ENCODE measurements at regions not wholly inside any gene's neighbourhood (a gene's known extent, or its start where the extent isn't known, plus 50 kb on each side); places are given as distances from the start of the nearest gene placed in this dataset.
"Not testable (repeated sequence)": the region's sequence is repeated elsewhere in the genome, so short reads cannot be mapped to it uniquely, and the experiment has no call there.

- Histone ChIP-seq H3K36me3 (replicated peaks) (no peaks in the 10 kb centered on the region), H3K9me3 (no peaks in the 10 kb centered on the region), H3K4me3 (no peak overlapping the region), H3K27me3 (ENCODE audit: low read depth) (no peaks in the 10 kb centered on the region), H3K4me1 (no peaks in the 10 kb centered on the region)
- in situ Hi-C loops (cut with MboI; ENCODE audit: low sequenced_read_pairs): no loop called here
- no peak for DNase-seq (ENCODE audit: low spot score in 2 of 2)
Observed at GRCh38 chr11:82398300-82398815, 335.3 kb downstream of the FAM181B start.

GRCh38 chr11:82396639-82397038 is 337.0 kb downstream of the FAM181B start:
- in situ Hi-C loops (cut with MboI; ENCODE audit: low sequenced_read_pairs): not testable (repeated sequence)

GRCh38 chr11:82384308-82384707 is 349.4 kb downstream of the FAM181B start:
- no peak for DNase-seq (ENCODE audit: low spot score in 2 of 2)
- Histone ChIP-seq H3K27me3 (ENCODE audit: low read depth) (no peaks in the 10 kb centered on the region), H3K36me3 (replicated peaks) (no peaks in the 10 kb centered on the region), H3K4me1 (no peaks in the 10 kb centered on the region), H3K9me3 (no peaks in the 10 kb centered on the region), H3K4me3 (no peak overlapping the region)
- in situ Hi-C loops (cut with MboI; ENCODE audit: low sequenced_read_pairs): no loop called here

More at GRCh38 chr11:82396639-82397038, 337.0 kb downstream of the FAM181B start:
- not testable (repeated sequence) for H3K4me1 ChIP-seq; H3K36me3 ChIP-seq (replicated peaks); H3K27me3 ChIP-seq (ENCODE audit: low read depth); DNase-seq (ENCODE audit: low spot score in 2 of 2); H3K9me3 ChIP-seq; H3K4me3 ChIP-seq

GRCh38 chr11:82373781-82374542 is 359.7 kb downstream of the FAM181B start:
- Histone ChIP-seq H3K36me3 (replicated peaks) (no peaks in the 10 kb centered on the region), H3K9me3 (no peaks in the 10 kb centered on the region), H3K4me1 (no peaks in the 10 kb centered on the region), H3K27me3 (ENCODE audit: low read depth) (no peaks in the 10 kb centered on the region), H3K4me3 (no peak overlapping the region)
- no peak for DNase-seq (ENCODE audit: low spot score in 2 of 2)
- in situ Hi-C loops (cut with MboI; ENCODE audit: low sequenced_read_pairs): no loop called here

GRCh38 chr11:82365351-82365750 is 368.3 kb downstream of the FAM181B start:
- in situ Hi-C loops (cut with MboI; ENCODE audit: low sequenced_read_pairs): no loop called here
- DNase-seq (ENCODE audit: low spot score in 2 of 2): no peak

DNA sequence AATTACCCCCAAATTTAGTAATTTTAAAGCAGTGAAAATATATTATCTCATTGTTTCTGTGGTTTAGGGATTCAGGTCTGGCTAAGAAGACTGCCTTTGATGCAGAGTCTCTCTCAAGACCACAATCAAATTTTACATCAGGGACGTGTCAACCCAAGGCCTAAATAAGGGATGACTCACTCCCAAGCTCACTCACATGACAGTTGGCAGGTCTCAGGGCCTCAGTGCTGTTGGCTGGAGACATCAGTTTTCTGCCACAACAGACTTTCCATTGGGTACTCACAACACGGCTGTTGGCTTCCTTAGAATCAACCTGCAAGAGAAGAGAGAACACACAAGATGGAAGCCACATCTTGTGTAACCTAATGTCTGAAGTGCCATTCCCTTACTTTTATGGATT is 377.3 kb downstream of the FAM181B start:
- H3K36me3 ChIP-seq (replicated peaks): no peaks in the 10 kb centered on the region
- H3K4me1 ChIP-seq: no peaks in the 10 kb centered on the region
- no peaks in the 10 kb centered on the region for H3K27me3 ChIP-seq (ENCODE audit: low read depth)
- no peaks in the 10 kb centered on the region for H3K9me3 ChIP-seq
- DNase-seq (ENCODE audit: low spot score in 2 of 2): no peak
- in situ Hi-C loops (cut with MboI; ENCODE audit: low sequenced_read_pairs): no loop called here
- H3K4me3 ChIP-seq: no peak overlapping the region

More at GRCh38 chr11:82365351-82365750, 368.3 kb downstream of the FAM181B start:
- Histone ChIP-seq H3K27me3 (ENCODE audit: low read depth) (peaks cover 3% of the 10 kb centered on the region; the same call in 1 of the 2 replicates), H3K36me3 (replicated peaks) (no peaks in the 10 kb centered on the region), H3K4me1 (no peaks in the 10 kb centered on the region), H3K4me3 (no peak overlapping the region), H3K9me3 (no peaks in the 10 kb centered on the region)

DNA sequence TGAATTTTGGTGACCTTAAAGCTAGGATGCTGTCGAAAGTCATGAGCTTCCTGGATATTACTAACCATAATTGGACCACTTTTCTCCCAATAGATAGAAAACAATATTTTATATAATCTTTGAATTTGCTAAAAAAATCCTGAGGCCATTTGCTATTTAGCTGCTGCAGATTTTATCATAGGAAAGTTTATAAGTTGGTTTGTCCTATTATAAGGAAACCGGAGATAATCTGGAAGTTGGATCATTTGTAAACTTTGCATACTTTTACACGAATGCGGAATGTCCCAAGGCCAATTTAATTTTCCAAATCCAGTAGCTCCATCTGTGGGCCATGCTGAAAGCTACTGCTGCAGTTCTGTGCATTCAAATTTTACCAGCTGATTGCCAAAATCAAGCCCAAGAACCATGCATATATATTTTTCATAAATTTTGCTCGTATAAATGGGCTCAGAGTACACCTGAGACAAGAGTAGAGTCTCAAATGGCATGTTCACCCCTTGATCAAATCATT is 378.3 kb downstream of the FAM181B start:
- H3K9me3 ChIP-seq: no peaks in the 10 kb centered on the region
- DNase-seq (ENCODE audit: low spot score in 2 of 2): no peak
- H3K4me3 ChIP-seq: no peak overlapping the region
- no peaks in the 10 kb centered on the region for H3K36me3 ChIP-seq (replicated peaks)
- H3K4me1 ChIP-seq: no peaks in the 10 kb centered on the region
- in situ Hi-C loops (cut with MboI; ENCODE audit: low sequenced_read_pairs): no loop called here
- no peaks in the 10 kb centered on the region for H3K27me3 ChIP-seq (ENCODE audit: low read depth)

DNA sequence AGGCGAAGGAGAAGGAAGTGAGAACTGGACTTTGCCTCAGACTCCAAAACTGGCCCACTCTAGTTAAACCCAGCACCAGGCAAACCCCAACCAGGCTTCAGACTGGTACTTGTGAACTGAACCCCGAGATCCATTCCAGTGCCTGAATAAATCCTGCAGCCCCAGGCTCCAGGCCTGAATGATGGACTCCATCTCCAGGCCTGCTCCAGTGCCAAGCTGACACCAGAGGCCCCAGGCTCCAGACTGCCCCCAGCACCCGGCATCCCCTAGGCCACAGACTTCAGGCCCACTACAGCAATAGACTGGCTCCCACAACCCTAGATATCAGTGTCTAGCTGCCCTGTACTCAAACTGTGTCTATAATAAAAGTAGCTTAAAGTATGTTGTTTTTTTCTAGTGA is 406.8 kb downstream of the FAM181B start:
- in situ Hi-C loops (cut with MboI; ENCODE audit: low sequenced_read_pairs): no loop called here
- DNase-seq (ENCODE audit: low spot score in 2 of 2): no peak

GRCh38 chr11:82321206-82321605 is 412.5 kb downstream of the FAM181B start:
- H3K4me3 ChIP-seq: no peak overlapping the region
- H3K27me3 ChIP-seq (ENCODE audit: low read depth): no peaks in the 10 kb centered on the region
- no peaks in the 10 kb centered on the region for H3K4me1 ChIP-seq
- no peak for DNase-seq (ENCODE audit: low spot score in 2 of 2)
- no peaks in the 10 kb centered on the region for H3K9me3 ChIP-seq
- in situ Hi-C loops (cut with MboI; ENCODE audit: low sequenced_read_pairs): loop anchor here (25.0 kb wide), 1 partner anchor 366 kb away; no protein-coding TSS in a partner anchor
- no peaks in the 10 kb centered on the region for H3K36me3 ChIP-seq (replicated peaks)

More for the DNA sequence above, 406.8 kb downstream of the FAM181B start:
- H3K4me1 ChIP-seq: no peaks in the 10 kb centered on the region
- no peaks in the 10 kb centered on the region for H3K36me3 ChIP-seq (replicated peaks)
- H3K4me3 ChIP-seq: no peak overlapping the region
- no peaks in the 10 kb centered on the region; the same call in 1 of the 2 replicates for H3K27me3 ChIP-seq (ENCODE audit: low read depth)
- no peaks in the 10 kb centered on the region for H3K9me3 ChIP-seq

GRCh38 chr11:82315093-82315492 is 418.6 kb downstream of the FAM181B start:
- Histone ChIP-seq H3K9me3 (no peaks in the 10 kb centered on the region), H3K4me1 (no peaks in the 10 kb centered on the region), H3K36me3 (replicated peaks) (no peaks in the 10 kb centered on the region), H3K4me3 (no peak overlapping the region), H3K27me3 (ENCODE audit: low read depth) (no peaks in the 10 kb centered on the region)
- DNase-seq (ENCODE audit: low spot score in 2 of 2): peak; percentile 4 to 48
- in situ Hi-C loops (cut with MboI; ENCODE audit: low sequenced_read_pairs): loop anchor here (25.0 kb wide), 1 partner anchor 372 kb away; no protein-coding TSS in a partner anchor

- Histone ChIP-seq H3K27me3 (ENCODE audit: low read depth) (0 out of 2 replicates have a peak, but pooled peaks cover 2% of the 10 kb centered on the region), H3K4me3 (no peak overlapping the region), H3K36me3 (replicated peaks) (no peaks in the 10 kb centered on the region), H3K4me1 (no peaks in the 10 kb centered on the region), H3K9me3 (no peaks in the 10 kb centered on the region)
- no peak for DNase-seq (ENCODE audit: low spot score in 2 of 2)
- in situ Hi-C loops (cut with MboI; ENCODE audit: low sequenced_read_pairs): loop anchor here (25.0 kb wide), 1 partner anchor 378 kb away; no protein-coding TSS in a partner anchor
Observed at GRCh38 chr11:82308979-82309378, 424.7 kb downstream of the FAM181B start.

GRCh38 chr11:82305123-82305522 is 428.5 kb downstream of the FAM181B start:
- Histone ChIP-seq H3K4me3 (no peak overlapping the region), H3K4me1 (no peaks in the 10 kb centered on the region), H3K27me3 (ENCODE audit: low read depth) (0 out of 2 replicates have a peak, but pooled peaks cover 2% of the 10 kb centered on the region), H3K9me3 (no peaks in the 10 kb centered on the region), H3K36me3 (replicated peaks) (no peaks in the 10 kb centered on the region)
- no peak for DNase-seq (ENCODE audit: low spot score in 2 of 2)
- in situ Hi-C loops (cut with MboI; ENCODE audit: low sequenced_read_pairs): loop anchor here (25.0 kb wide), 1 partner anchor 382 kb away; no protein-coding TSS in a partner anchor

DNA sequence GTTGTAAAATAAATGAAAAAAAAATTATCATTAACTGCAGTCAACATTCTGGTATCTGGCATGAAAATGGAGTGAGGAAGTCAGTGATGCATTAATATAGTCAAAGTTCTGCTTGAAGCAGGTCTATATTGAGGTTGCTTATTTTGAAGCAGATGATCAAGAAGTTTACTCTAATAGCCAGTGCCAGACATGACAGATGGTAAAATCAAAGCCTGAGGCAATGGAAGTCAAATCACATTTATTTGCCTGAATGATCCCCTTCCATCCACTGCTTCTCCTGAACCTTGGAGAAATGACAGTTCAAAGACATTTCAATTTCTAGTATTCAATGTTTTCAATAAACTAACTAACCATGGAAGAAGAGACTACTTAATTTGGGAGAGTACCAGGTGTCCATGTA is 430.0 kb downstream of the FAM181B start:
- H3K4me1 ChIP-seq: no peaks in the 10 kb centered on the region
- DNase-seq (ENCODE audit: low spot score in 2 of 2): no peak
- H3K27me3 ChIP-seq (ENCODE audit: low read depth): 0 out of 2 replicates have a peak, but pooled peaks cover 2% of the 10 kb centered on the region
- H3K36me3 ChIP-seq (replicated peaks): no peaks in the 10 kb centered on the region
- H3K4me3 ChIP-seq: no peak overlapping the region
- no peaks in the 10 kb centered on the region for H3K9me3 ChIP-seq
- in situ Hi-C loops (cut with MboI; ENCODE audit: low sequenced_read_pairs): loop anchor here (25.0 kb wide), 1 partner anchor 384 kb away; no protein-coding TSS in a partner anchor

GRCh38 chr11:82288471-82288870 is 445.2 kb downstream of the FAM181B start:
- DNase-seq (ENCODE audit: low spot score in 2 of 2): no peak
- Histone ChIP-seq H3K36me3 (replicated peaks) (no peaks in the 10 kb centered on the region), H3K27me3 (ENCODE audit: low read depth) (0 out of 2 replicates have a peak, but pooled peaks cover 2% of the 10 kb centered on the region), H3K4me3 (no peak overlapping the region), H3K4me1 (no peaks in the 10 kb centered on the region), H3K9me3 (no peaks in the 10 kb centered on the region)
- in situ Hi-C loops (cut with MboI; ENCODE audit: low sequenced_read_pairs): no loop called here

All from HAP-1 (cell line).